ENCODE measurements at regions not wholly inside any gene's neighbourhood (a gene's known extent, or its start where the extent isn't known, plus 50 kb on each side); places are given as distances from the start of the nearest gene placed in this dataset.

DNA sequence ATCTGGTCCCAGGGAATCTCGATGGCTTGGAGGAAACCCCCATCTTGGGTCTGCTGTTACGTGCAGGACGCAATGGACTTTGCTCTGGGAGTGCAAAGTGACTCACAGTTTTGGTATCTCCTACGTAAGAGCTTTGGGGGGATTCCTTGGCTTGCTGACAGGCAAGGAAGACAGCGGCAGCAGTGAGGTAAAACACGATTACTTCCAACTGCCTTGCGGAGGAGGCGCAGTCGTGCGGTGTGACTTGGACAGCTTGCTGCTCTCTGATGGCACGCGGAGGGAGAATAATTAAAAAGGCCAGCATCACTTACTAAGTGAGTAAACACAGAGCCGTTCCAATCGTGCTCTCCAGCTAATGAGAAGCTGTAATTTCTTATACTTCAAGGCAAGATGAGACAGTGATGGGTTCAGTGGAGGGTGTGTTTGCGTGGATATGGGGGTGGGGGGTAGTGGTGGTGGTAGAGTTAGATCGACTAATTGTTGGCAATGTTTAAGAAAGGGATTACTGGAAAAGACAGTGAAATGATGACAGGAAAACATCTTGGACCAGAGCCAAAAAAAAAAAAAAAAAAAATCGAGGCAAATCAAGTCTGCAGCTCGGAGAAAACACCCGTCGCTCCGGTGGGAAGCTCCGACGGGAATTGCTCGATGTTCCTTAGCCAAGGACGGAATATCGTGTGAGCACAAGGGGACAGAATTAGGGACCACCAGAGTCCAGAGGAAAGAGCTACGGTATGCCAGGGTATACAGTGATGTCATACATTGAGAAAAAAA lies 184.8 kb upstream of the ZFHX3 start:
- TF ChIP-seq POLR2A (IDR thresholded peaks at IDR 0.05; ENCODE audit: low read length) (no peak), GATA1 (IDR thresholded peaks at IDR 0.05; ENCODE audit: low read depth, low read length) (no peak)
